ENCODE measurements at regions not wholly inside any gene's neighbourhood (a gene's known extent, or its start where the extent isn't known, plus 50 kb on each side); places are given as distances from the start of the nearest gene placed in this dataset.

- TF ChIP-seq ELF4 (CRISPR knock-in tag; IDR thresholded peaks at IDR 0.05; ENCODE audit: low read depth) = no peak
Measured at GRCh38 chr15:95972041-95972553, 358.4 kb upstream of the NR2F2 start (continued).

GRCh38 chr15:95972812-95973211 lies 357.7 kb upstream of the NR2F2 start:
- no peak for ATAC-seq
- H3K9me3 Mint-ChIP-seq = peaks cover 6% of the 10 kb centered on the region
- ChIA-PET CTCF (no interaction called here), POLR2A (no interaction called here)
- H3K4me3 Mint-ChIP-seq = no peak overlapping the region
- H3K27ac Mint-ChIP-seq = no peak overlapping the region
- H3K27me3 Mint-ChIP-seq (ENCODE audit: low read depth) = 0 out of 2 replicates have a peak, but pooled peaks cover 5% of the 10 kb centered on the region
- H3K36me3 Mint-ChIP-seq = no peaks in the 10 kb centered on the region
- no peak for DNase-seq (ENCODE audit: low spot score)
- no peak for TF ChIP-seq PRRX2 (CRISPR knock-in tag; IDR thresholded peaks at IDR 0.05)
- TF ChIP-seq SP1 (CRISPR knock-in tag; conservative IDR thresholded peaks at IDR 0.05) = no peak
- TF ChIP-seq NFYB (CRISPR knock-in tag; conservative IDR thresholded peaks at IDR 0.05; ENCODE audit: low read depth) = no peak
- no peak for TF ChIP-seq SMAD3 (CRISPR knock-in tag; IDR thresholded peaks at IDR 0.05; ENCODE audit: borderline replicate concordance)
- TF ChIP-seq ZSCAN18 (CRISPR knock-in tag; IDR thresholded peaks at IDR 0.05) = no peak
- no peak for TF ChIP-seq FOXJ3 (CRISPR knock-in tag; IDR thresholded peaks at IDR 0.05; ENCODE audit: borderline replicate concordance)
- no peak for TF ChIP-seq ATF2 (CRISPR knock-in tag; IDR thresholded peaks at IDR 0.05; ENCODE audit: borderline replicate concordance, low read depth)
- TF ChIP-seq ZNF425 (CRISPR knock-in tag; conservative IDR thresholded peaks at IDR 0.05) = no peak
- no peaks in the 10 kb centered on the region for H3K4me1 Mint-ChIP-seq

- no peak for DNase-seq (ENCODE audit: low spot score)
- Mint-ChIP-seq H3K36me3 (no peaks in the 10 kb centered on the region), H3K4me3 (no peak overlapping the region), H3K27me3 (ENCODE audit: low read depth) (0 out of 2 replicates have a peak, but pooled peaks cover 5% of the 10 kb centered on the region), H3K27ac (no peak overlapping the region), H3K9me3 (peaks cover 6% of the 10 kb centered on the region), H3K4me1 (no peaks in the 10 kb centered on the region)
- ChIA-PET POLR2A (no interaction called here), CTCF (no interaction called here)
- TF ChIP-seq FOXP1 (CRISPR knock-in tag; IDR thresholded peaks at IDR 0.05; ENCODE audit: borderline replicate concordance) = no peak
- TF ChIP-seq ZBTB21 (CRISPR knock-in tag; IDR thresholded peaks at IDR 0.05; ENCODE audit: borderline replicate concordance) = no peak
- no peak for TF ChIP-seq PREB (CRISPR knock-in tag; IDR thresholded peaks at IDR 0.05; ENCODE audit: borderline replicate concordance)
- TF ChIP-seq CTCF (IDR thresholded peaks at IDR 0.05) = no peak
- TF ChIP-seq TP53 (CRISPR knock-in tag; IDR thresholded peaks at IDR 0.05) = no peak
- no peak for TF ChIP-seq ATF6 (CRISPR knock-in tag; IDR thresholded peaks at IDR 0.05)
- no peak for TF ChIP-seq NR3C1 (CRISPR knock-in tag; conservative IDR thresholded peaks at IDR 0.05; ENCODE audit: low read depth)
- TF ChIP-seq CDX4 (CRISPR knock-in tag; IDR thresholded peaks at IDR 0.05; ENCODE audit: borderline replicate concordance) = no peak
- no peak for TF ChIP-seq MLX (CRISPR knock-in tag; IDR thresholded peaks at IDR 0.05)
- no peak for TF ChIP-seq OVOL2 (CRISPR knock-in tag; IDR thresholded peaks at IDR 0.05; ENCODE audit: borderline replicate concordance)
- no peak for TF ChIP-seq ZNF416 (CRISPR knock-in tag; IDR thresholded peaks at IDR 0.05)
- ATAC-seq = no peak
Measured at GRCh38 chr15:95973566-95974256, 356.8 kb upstream of the NR2F2 start.
